AG09319 (cell line): ENCODE measurements at regions not wholly inside any gene's neighbourhood (a gene's known extent, or its start where the extent isn't known, plus 50 kb on each side); places are given as distances from the start of the nearest gene placed in this dataset.

Experiments
- DNase-seq: peaks from one replicate; pipeline ENCODE4 v3.0.0-alpha.2; 2010; ENCODE audit warnings: low read depth; ENCODE audit errors: extremely low read depth
- CTCF ChIP-seq: IDR thresholded peaks from 2 replicates; pipeline ENCODE4 v1.5.1; 2011; ENCODE audit warnings: low read depth, mild to moderate bottlenecking, inconsistent platforms, low read length, moderate library complexity

DNA sequence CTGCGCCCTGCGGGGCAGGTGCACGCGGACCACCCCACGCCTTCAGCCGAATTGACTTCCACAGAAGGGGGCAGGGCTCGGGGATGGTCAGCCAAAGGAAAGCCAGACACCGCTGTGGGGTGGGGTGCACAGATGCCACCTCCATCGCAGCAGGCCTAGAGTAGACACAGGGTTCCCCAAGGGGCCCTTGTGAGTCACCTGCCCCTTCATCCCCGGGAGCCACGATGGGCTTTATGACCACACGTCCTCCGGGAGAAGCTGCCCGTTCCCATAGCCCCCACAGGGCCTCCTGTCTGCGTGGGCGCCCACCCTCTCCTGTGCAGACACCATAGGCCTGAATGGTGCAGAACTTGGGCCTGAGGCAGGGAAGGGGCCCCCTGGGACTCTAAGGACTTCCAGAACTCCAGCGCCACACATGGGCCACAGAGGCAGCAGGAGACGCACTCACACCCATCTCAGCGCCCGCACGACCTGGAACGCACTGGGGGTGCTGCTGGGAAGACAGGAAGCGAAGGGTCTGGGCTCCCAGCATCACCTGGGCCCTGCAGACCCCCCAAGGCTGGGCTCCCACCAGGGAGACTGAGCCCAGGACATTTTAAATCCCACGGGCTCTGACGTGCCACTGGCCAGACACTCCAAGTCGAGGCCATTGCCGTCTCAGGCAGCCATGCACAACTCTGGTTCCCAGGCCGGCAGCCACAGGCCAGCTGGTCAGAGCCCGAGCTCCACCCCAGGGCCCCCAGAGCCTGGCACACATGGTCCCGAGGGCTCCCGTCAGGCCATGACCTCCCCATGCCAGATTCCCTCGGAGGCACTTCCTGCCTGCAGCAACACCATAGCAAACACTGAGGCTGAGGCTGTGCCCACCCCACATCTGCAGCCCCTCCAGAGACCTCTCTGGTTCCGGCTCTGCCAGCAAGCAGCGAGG is 134.2 kb downstream of the DLL1 start:
- no peak for DNase-seq
- no peak for TF ChIP-seq CTCF

GRCh38 chr6:170155464-170156196 is 135.2 kb downstream of the DLL1 start:
- DNase-seq: no peak
- no peak for TF ChIP-seq CTCF

- no peak for DNase-seq
These were observed 137.2 kb downstream of the DLL1 start for GRCh38 chr6:170153436-170154319.

DNA sequence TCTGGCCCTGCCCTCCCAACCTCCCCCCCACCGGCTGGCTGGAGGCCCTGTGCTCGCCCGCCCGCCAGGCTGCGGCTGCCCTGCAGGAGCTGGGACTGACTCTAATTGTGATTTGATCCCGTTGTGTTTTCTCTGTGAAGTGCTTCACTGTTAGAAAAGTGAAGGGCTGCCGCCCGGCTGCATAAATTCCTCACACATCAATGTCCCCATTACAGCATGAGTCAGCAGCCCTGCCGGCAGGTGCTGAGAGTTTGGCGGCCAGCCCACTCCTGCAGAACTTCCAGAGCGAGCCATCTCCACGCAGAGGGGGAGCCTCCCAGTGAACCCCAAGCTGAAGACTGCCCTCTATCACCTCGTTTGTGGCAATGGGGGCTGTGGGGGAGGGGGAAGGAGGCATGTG is 137.9 kb downstream of the DLL1 start:
- no peak for DNase-seq
- TF ChIP-seq CTCF: no peak

More at GRCh38 chr6:170153436-170154319, 137.2 kb downstream of the DLL1 start:
- TF ChIP-seq CTCF: no peak

GRCh38 chr6:170152124-170152926 is 138.6 kb downstream of the DLL1 start:
- DNase-seq: no peak
- TF ChIP-seq CTCF: no peak

- DNase-seq: no peak
- TF ChIP-seq CTCF: no peak
These were observed 139.1 kb downstream of the DLL1 start for GRCh38 chr6:170151804-170152123.
